Spleen (tissue), 11 donors: ENCODE measurements at regions not wholly inside any gene's neighbourhood (a gene's known extent, or its start where the extent isn't known, plus 50 kb on each side); places are given as distances from the start of the nearest gene placed in this dataset.

ENCODE experiments used
- DNase-seq: peaks from one replicate; pipeline ENCODE4 v3.0.0-alpha.2; 2020
- H3K27ac ChIP-seq, 8 donors: fragments of 200-600 bp; sonication (generic) in 7 of 8; 1 replicate in 4 of 8; 2 replicates in 4 of 8; pipeline versions ENCODE4 v1.5.0 to v1.8.0; 2016 to 2021; ENCODE audit warnings: inconsistent platforms in 4 of 8, mild to moderate bottlenecking in 4 of 8, moderate library complexity in 1 of 8
- H3K27me3 ChIP-seq, 7 donors: fragments of 200-600 bp; sonication (generic) in 6 of 7; replicated peaks in 1 of 7; 1 replicate in 4 of 7; 2 replicates in 3 of 7; pipeline versions ENCODE4 v1.5.0 to v1.8.0; 2016 to 2021; ENCODE audit warnings: inconsistent platforms in 3 of 7, mild to moderate bottlenecking in 1 of 7
- H3K36me3 ChIP-seq, 6 donors: fragments of 200-600 bp; sonication (generic) in 5 of 6; 1 replicate in 4 of 6; 2 replicates in 2 of 6; pipeline versions ENCODE4 v1.5.0 to v1.8.0; 2016 to 2021; ENCODE audit warnings: inconsistent platforms in 2 of 6
- H3K4me1 ChIP-seq, 6 donors: fragments of 200-600 bp; sonication (generic) in 5 of 6; 1 replicate in 3 of 6; 2 replicates in 3 of 6; pipeline versions ENCODE4 v1.5.0 to v1.8.0; 2016 to 2021; ENCODE audit warnings: inconsistent platforms in 3 of 6
- H3K4me3 ChIP-seq, 8 donors: fragments of 200-600 bp; sonication (generic) in 7 of 8; 1 replicate in 4 of 8; 2 replicates in 4 of 8; pipeline versions ENCODE4 v1.5.0 to v1.8.0; 2016 to 2021; ENCODE audit warnings: inconsistent platforms in 4 of 8, mild to moderate bottlenecking in 4 of 8, moderate library complexity in 2 of 8
- H3K9me3 ChIP-seq, 8 donors: fragments of 200-600 bp; sonication (generic) in 7 of 8; 1 replicate in 4 of 8; 2 replicates in 4 of 8; pipeline versions ENCODE4 v1.5.0 to v1.8.0; 2016 to 2021; ENCODE audit warnings: inconsistent platforms in 4 of 8
- CTCF ChIP-seq, 11 experiments: fragments of 200-600 bp in 7 of 11; fragments of 450-650 bp in 4 of 11; sonication (generic) in 4 of 11; IDR thresholded peaks in 8 of 11; conservative IDR thresholded peaks in 3 of 11; 1 replicate in 7 of 11; 2 replicates in 4 of 11; pipeline versions ENCODE4 v1.4.0 to v1.8.0; 2016 to 2021; ENCODE audit warnings: antibody characterized with exemption in 11 of 11, inconsistent platforms in 4 of 11, mild to moderate bottlenecking in 1 of 11
- POLR2A ChIP-seq, 3 donors: fragments of 450-650 bp; IDR thresholded peaks; one replicate each; pipeline ENCODE4 v1.5.1; 2017; ENCODE audit warnings: antibody characterized with exemption in 3 of 3, mild to moderate bottlenecking in 1 of 3
- POLR2AphosphoS5 ChIP-seq, 3 donors: sonication (generic); formaldehyde crosslinking; IDR thresholded peaks; one replicate each; pipeline ENCODE4 v1.5.1; 2017; ENCODE audit warnings: antibody characterized with exemption in 3 of 3
- WGBS, 5 donors: extraction: QIAGEN DNeasy Blood & Tissue Kit in 3 of 5; methylation state at CpG; one replicate each; pipeline versions ENCODE4 v1.1.5 to v1.1.7; 2013 to 2018; 5-methylcytosine and 5-hydroxymethylcytosine counted together
- intact Hi-C: fragments of 100-400 bp; cut with DNase I; formaldehyde crosslinking; loops from one replicate; pipeline ENCODE4 v1.15.0; 2023; ENCODE audit warnings: low total_unique reads
- donor health status: healthy with polysubstance abuse.
- donor health status: DM: no; HTN: no; CAD: no; lungs with moderate emphysema.
- donor health status: DM: no; HTN: no; CAD: no.
- donor health status: Bipolar disorder and iron deficiency.
- donor health status: healthy.
- donor health status: DM: no; HTN: no; CAD: no.
- donor health status: DM: yes; HTN: yes; CAD: no.

GRCh38 chr13:29674532-29674931 lies 79.0 kb upstream of the SLC7A1 start:
- no peaks in the 10 kb centered on the region for H3K4me1 ChIP-seq
- intact Hi-C loops, result no loop called here
- no peaks in the 10 kb centered on the region for H3K36me3 ChIP-seq
- TF ChIP-seq POLR2AphosphoS5 (IDR thresholded peaks at IDR 0.05), result no peak
- no peak for TF ChIP-seq CTCF (IDR thresholded peaks at IDR 0.05 in 8 of 11, conservative IDR thresholded peaks at IDR 0.05 in 3 of 11)
- TF ChIP-seq POLR2A (IDR thresholded peaks at IDR 0.05), result no peak
- peaks cover 0 to 3% (median 0%) of the 10 kb centered on the region in 7 donors for H3K27me3 ChIP-seq
- peaks cover 0 to 4% (median 0%) of the 10 kb centered on the region in 8 donors for H3K9me3 ChIP-seq
- H3K4me3 ChIP-seq, result no peak overlapping the region
- 53 to 70% (median 62%) methylated on average over 3 of the region's 3 CpGs for WGBS, 5 donors
- DNase-seq, result no peak
- no peak overlapping the region for H3K27ac ChIP-seq

- DNase-seq, result no peak
- intact Hi-C loops, result no loop called here
- no peak overlapping the region for H3K27ac ChIP-seq
- WGBS, 5 donors, result 4 to 19% (median 12%) methylated on average over 1 of the region's 1 CpG
- H3K4me3 ChIP-seq, result no peak overlapping the region
- no peaks in the 10 kb centered on the region for H3K27me3 ChIP-seq
- H3K9me3 ChIP-seq, result peaks cover 0 to 49% (median 17%) of the 10 kb centered on the region in 8 donors
- no peaks in the 10 kb centered on the region for H3K36me3 ChIP-seq
- TF ChIP-seq POLR2AphosphoS5 (IDR thresholded peaks at IDR 0.05) (no peak), POLR2A (IDR thresholded peaks at IDR 0.05) (no peak), CTCF (IDR thresholded peaks at IDR 0.05 in 8 of 11, conservative IDR thresholded peaks at IDR 0.05 in 3 of 11) (no peak)
- H3K4me1 ChIP-seq, result no peaks in the 10 kb centered on the region
Observed at GRCh38 chr13:29664591-29664990, 69.1 kb upstream of the SLC7A1 start.

- intact Hi-C loops, result no loop called here
- no peaks in the 10 kb centered on the region for H3K36me3 ChIP-seq
- 59 to 93% (median 85%) methylated on average over 3 of the region's 3 CpGs for WGBS, 5 donors
- H3K4me1 ChIP-seq, result no peaks in the 10 kb centered on the region
- no peaks in the 10 kb centered on the region for H3K27me3 ChIP-seq
- no peak overlapping the region for H3K4me3 ChIP-seq
- peaks cover 0 to 36% (median 10%) of the 10 kb centered on the region in 8 donors for H3K9me3 ChIP-seq
- no peak for DNase-seq
- TF ChIP-seq POLR2AphosphoS5 (IDR thresholded peaks at IDR 0.05) (no peak), POLR2A (IDR thresholded peaks at IDR 0.05) (no peak)
- no peak overlapping the region for H3K27ac ChIP-seq
Observed at GRCh38 chr13:29654843-29655547, 59.5 kb upstream of the SLC7A1 start.

- intact Hi-C loops, result no loop called here
- TF ChIP-seq POLR2A (IDR thresholded peaks at IDR 0.05) (no peak), CTCF (IDR thresholded peaks at IDR 0.05 in 8 of 11, conservative IDR thresholded peaks at IDR 0.05 in 3 of 11) (no peak), POLR2AphosphoS5 (IDR thresholded peaks at IDR 0.05) (no peak)
- WGBS, 5 donors, result 92 to 98% (median 95%) methylated on average over 6 of the region's 6 CpGs
Observed at GRCh38 chr13:29654384-29654783, 58.9 kb upstream of the SLC7A1 start.

More at GRCh38 chr13:29654384-29654783, 58.9 kb upstream of the SLC7A1 start:
- Histone ChIP-seq H3K4me1 (no peaks in the 10 kb centered on the region), H3K36me3 (no peaks in the 10 kb centered on the region), H3K9me3 (peaks cover 0 to 30% (median 7%) of the 10 kb centered on the region in 8 donors), H3K27ac (no peak overlapping the region), H3K4me3 (no peak overlapping the region), H3K27me3 (no peaks in the 10 kb centered on the region)
- DNase-seq, result no peak
